Spleen (tissue), 11 donors: ENCODE measurements at regions not wholly inside any gene's neighbourhood (a gene's known extent, or its start where the extent isn't known, plus 50 kb on each side); places are given as distances from the start of the nearest gene placed in this dataset.
"Not testable (repeated sequence)": the region's sequence is repeated elsewhere in the genome, so short reads cannot be mapped to it uniquely, and the experiment has no call there.

ENCODE experiments used
- DNase-seq: peaks from one replicate; pipeline ENCODE4 v3.0.0-alpha.2; 2020
- H3K27ac ChIP-seq, 8 donors: fragments of 200-600 bp; sonication (generic) in 7 of 8; 1 replicate in 4 of 8; 2 replicates in 4 of 8; pipeline versions ENCODE4 v1.5.0 to v1.8.0; 2016 to 2021; ENCODE audit warnings: inconsistent platforms in 4 of 8, mild to moderate bottlenecking in 4 of 8, moderate library complexity in 1 of 8
- H3K27me3 ChIP-seq, 7 donors: fragments of 200-600 bp; sonication (generic) in 6 of 7; replicated peaks in 1 of 7; 1 replicate in 4 of 7; 2 replicates in 3 of 7; pipeline versions ENCODE4 v1.5.0 to v1.8.0; 2016 to 2021; ENCODE audit warnings: inconsistent platforms in 3 of 7, mild to moderate bottlenecking in 1 of 7
- H3K36me3 ChIP-seq, 6 donors: fragments of 200-600 bp; sonication (generic) in 5 of 6; 1 replicate in 4 of 6; 2 replicates in 2 of 6; pipeline versions ENCODE4 v1.5.0 to v1.8.0; 2016 to 2021; ENCODE audit warnings: inconsistent platforms in 2 of 6
- H3K4me1 ChIP-seq, 6 donors: fragments of 200-600 bp; sonication (generic) in 5 of 6; 1 replicate in 3 of 6; 2 replicates in 3 of 6; pipeline versions ENCODE4 v1.5.0 to v1.8.0; 2016 to 2021; ENCODE audit warnings: inconsistent platforms in 3 of 6
- H3K4me3 ChIP-seq, 8 donors: fragments of 200-600 bp; sonication (generic) in 7 of 8; 1 replicate in 4 of 8; 2 replicates in 4 of 8; pipeline versions ENCODE4 v1.5.0 to v1.8.0; 2016 to 2021; ENCODE audit warnings: inconsistent platforms in 4 of 8, mild to moderate bottlenecking in 4 of 8, moderate library complexity in 2 of 8
- H3K9me3 ChIP-seq, 8 donors: fragments of 200-600 bp; sonication (generic) in 7 of 8; 1 replicate in 4 of 8; 2 replicates in 4 of 8; pipeline versions ENCODE4 v1.5.0 to v1.8.0; 2016 to 2021; ENCODE audit warnings: inconsistent platforms in 4 of 8
- CTCF ChIP-seq, 11 experiments: fragments of 200-600 bp in 7 of 11; fragments of 450-650 bp in 4 of 11; sonication (generic) in 4 of 11; IDR thresholded peaks in 8 of 11; conservative IDR thresholded peaks in 3 of 11; 1 replicate in 7 of 11; 2 replicates in 4 of 11; pipeline versions ENCODE4 v1.4.0 to v1.8.0; 2016 to 2021; ENCODE audit warnings: antibody characterized with exemption in 11 of 11, inconsistent platforms in 4 of 11, mild to moderate bottlenecking in 1 of 11
- POLR2A ChIP-seq, 3 donors: fragments of 450-650 bp; IDR thresholded peaks; one replicate each; pipeline ENCODE4 v1.5.1; 2017; ENCODE audit warnings: antibody characterized with exemption in 3 of 3, mild to moderate bottlenecking in 1 of 3
- POLR2AphosphoS5 ChIP-seq, 3 donors: sonication (generic); formaldehyde crosslinking; IDR thresholded peaks; one replicate each; pipeline ENCODE4 v1.5.1; 2017; ENCODE audit warnings: antibody characterized with exemption in 3 of 3
- WGBS, 5 donors: extraction: QIAGEN DNeasy Blood & Tissue Kit in 3 of 5; methylation state at CpG; one replicate each; pipeline versions ENCODE4 v1.1.5 to v1.1.7; 2013 to 2018; 5-methylcytosine and 5-hydroxymethylcytosine counted together
- intact Hi-C: fragments of 100-400 bp; cut with DNase I; formaldehyde crosslinking; loops from one replicate; pipeline ENCODE4 v1.15.0; 2023; ENCODE audit warnings: low total_unique reads
- donor health status: healthy with polysubstance abuse.
- donor health status: DM: no; HTN: no; CAD: no; lungs with moderate emphysema.
- donor health status: DM: no; HTN: no; CAD: no.
- donor health status: Bipolar disorder and iron deficiency.
- donor health status: healthy.
- donor health status: DM: no; HTN: no; CAD: no.
- donor health status: DM: yes; HTN: yes; CAD: no.

- intact Hi-C loops = no loop called here
- Histone ChIP-seq H3K4me1 (no peaks in the 10 kb centered on the region), H3K4me3 (no peak overlapping the region), H3K27ac (no peak overlapping the region), H3K36me3 (no peaks in the 10 kb centered on the region), H3K9me3 (peaks cover 0 to 15% (median 12%) of the 10 kb centered on the region in 8 donors), H3K27me3 (no peaks in the 10 kb centered on the region)
- TF ChIP-seq CTCF (IDR thresholded peaks at IDR 0.05 in 8 of 11, conservative IDR thresholded peaks at IDR 0.05 in 3 of 11) (no peak), POLR2AphosphoS5 (IDR thresholded peaks at IDR 0.05) (no peak), POLR2A (IDR thresholded peaks at IDR 0.05) (no peak)
- DNase-seq = no peak
Observed at GRCh38 chr9:108048406-108049025, 558.9 kb upstream of the KLF4 start.

GRCh38 chr9:108047777-108048176, 558.2 kb upstream of the KLF4 start:
- H3K4me3 ChIP-seq, DNase-seq, H3K27ac ChIP-seq, intact Hi-C loops, H3K27me3 ChIP-seq, H3K36me3 ChIP-seq, H3K4me1 ChIP-seq: not testable (repeated sequence)
- 89 to 100% (median 92%) methylated on average over 1 of the region's 1 CpG for WGBS, 5 donors
- peaks cover 0 to 21% (median 17%) of the 10 kb centered on the region in 8 donors for H3K9me3 ChIP-seq

GRCh38 chr9:108047264-108047663, 557.7 kb upstream of the KLF4 start:
- 91 to 96% (median 94%) methylated on average over 5 of the region's 5 CpGs for WGBS, 5 donors
- TF ChIP-seq POLR2A (IDR thresholded peaks at IDR 0.05) = no peak
- no peak for TF ChIP-seq POLR2AphosphoS5 (IDR thresholded peaks at IDR 0.05)
- TF ChIP-seq CTCF (IDR thresholded peaks at IDR 0.05 in 8 of 11, conservative IDR thresholded peaks at IDR 0.05 in 3 of 11) = no peak
- intact Hi-C loops = no loop called here

GRCh38 chr9:108045851-108046250, 556.3 kb upstream of the KLF4 start:
- Histone ChIP-seq H3K4me3 (no peak overlapping the region), H3K27me3 (no peaks in the 10 kb centered on the region), H3K4me1 (no peaks in the 10 kb centered on the region), H3K27ac (no peak overlapping the region), H3K9me3 (peaks cover 0 to 26% (median 20%) of the 10 kb centered on the region in 8 donors), H3K36me3 (no peaks in the 10 kb centered on the region)
- WGBS, 5 donors = 86 to 100% (median 96%) methylated on average over 1 of the region's 1 CpG
- TF ChIP-seq POLR2A (IDR thresholded peaks at IDR 0.05) (no peak), CTCF (IDR thresholded peaks at IDR 0.05 in 8 of 11, conservative IDR thresholded peaks at IDR 0.05 in 3 of 11) (no peak), POLR2AphosphoS5 (IDR thresholded peaks at IDR 0.05) (no peak)
- DNase-seq = no peak
- intact Hi-C loops = no loop called here

More at GRCh38 chr9:108047264-108047663, 557.7 kb upstream of the KLF4 start:
- no peak for DNase-seq
- H3K4me1 ChIP-seq = no peaks in the 10 kb centered on the region
- H3K27me3 ChIP-seq = no peaks in the 10 kb centered on the region
- no peak overlapping the region for H3K27ac ChIP-seq
- H3K9me3 ChIP-seq = peaks cover 0 to 25% (median 19%) of the 10 kb centered on the region in 8 donors
- H3K36me3 ChIP-seq = no peaks in the 10 kb centered on the region
- H3K4me3 ChIP-seq = no peak overlapping the region

- Histone ChIP-seq H3K4me3 (no peak overlapping the region), H3K27ac (no peak overlapping the region), H3K27me3 (no peaks in the 10 kb centered on the region), H3K9me3 (peaks cover 0 to 26% (median 20%) of the 10 kb centered on the region in 8 donors), H3K36me3 (no peaks in the 10 kb centered on the region), H3K4me1 (no peaks in the 10 kb centered on the region)
- DNase-seq = no peak
- intact Hi-C loops = no loop called here
- no peak for TF ChIP-seq POLR2AphosphoS5 (IDR thresholded peaks at IDR 0.05)
- no peak for TF ChIP-seq POLR2A (IDR thresholded peaks at IDR 0.05)
- TF ChIP-seq CTCF (IDR thresholded peaks at IDR 0.05 in 8 of 11, conservative IDR thresholded peaks at IDR 0.05 in 3 of 11) = no peak
- WGBS, 5 donors = 91 to 100% (median 95%) methylated on average over 1 of the region's 1 CpG
Observed at GRCh38 chr9:108043585-108043984, 554.0 kb upstream of the KLF4 start.
